IMR-90 (cell line): ENCODE measurements at regions not wholly inside any gene's neighbourhood (a gene's known extent, or its start where the extent isn't known, plus 50 kb on each side); places are given as distances from the start of the nearest gene placed in this dataset.

Experiments
- BHLHE40 ChIP-seq: fragments of 150-350 bp; IDR thresholded peaks from 2 replicates; pipeline ENCODE4 v1.6.1; 2016; ENCODE audit warnings: mild to moderate bottlenecking, low read depth, low read length
- CHD1 ChIP-seq: IDR thresholded peaks from 2 replicates; pipeline ENCODE4 v1.6.1; 2012; ENCODE audit warnings: low read depth, low read length, improper control_type of control experiment
- CTCF ChIP-seq: conservative IDR thresholded peaks from 2 replicates; pipeline ENCODE4 v1.5.1; 2012; ENCODE audit warnings: mild to moderate bottlenecking, low read depth, low read length, improper control_type of control experiment
- ELK1 ChIP-seq: fragments of 150-350 bp; IDR thresholded peaks from 2 replicates; pipeline ENCODE4 v1.6.1; 2016; ENCODE audit warnings: low read depth, mild to moderate bottlenecking, low read length, moderate library complexity, borderline replicate concordance
- FOS ChIP-seq: fragments of 150-350 bp; IDR thresholded peaks from 2 replicates; pipeline ENCODE4 v1.6.1; 2016; ENCODE audit warnings: low read depth, low read length
- MAFK ChIP-seq: IDR thresholded peaks from 2 replicates; pipeline ENCODE4 v1.6.1; 2012; ENCODE audit warnings: low read depth, low read length, improper control_type of control experiment
- MAZ ChIP-seq: IDR thresholded peaks from 2 replicates; pipeline ENCODE4 v1.6.1; 2012; ENCODE audit warnings: low read depth, mild to moderate bottlenecking, low read length, improper control_type of control experiment, moderate library complexity, borderline replicate concordance
- MXI1 ChIP-seq: IDR thresholded peaks from 2 replicates; pipeline ENCODE4 v1.6.1; 2012; ENCODE audit warnings: low read depth, mild to moderate bottlenecking, low read length, moderate library complexity, borderline replicate concordance
- NFE2L2 ChIP-seq: fragments of 150-350 bp; IDR thresholded peaks from 2 replicates; pipeline ENCODE4 v1.6.1; 2016; ENCODE audit warnings: low read depth, mild to moderate bottlenecking, low read length
- POLR2A ChIP-seq: IDR thresholded peaks from 2 replicates; pipeline ENCODE4 v1.6.1; 2012; ENCODE audit warnings: mild to moderate bottlenecking, low read depth, low read length
- RAD21 ChIP-seq: IDR thresholded peaks from 2 replicates; pipeline ENCODE4 v1.6.1; 2012; ENCODE audit warnings: low read length, improper control_type of control experiment
- RCOR1 ChIP-seq: IDR thresholded peaks from 2 replicates; pipeline ENCODE4 v1.6.1; 2012; ENCODE audit warnings: mild to moderate bottlenecking, low read length, improper control_type of control experiment; ENCODE audit not compliant: insufficient replicate concordance
- RFX5 ChIP-seq: IDR thresholded peaks from 2 replicates; pipeline ENCODE4 v1.8.0; 2012; ENCODE audit warnings: low read depth, mild to moderate bottlenecking, low read length, moderate library complexity
- USF2 ChIP-seq: fragments of 150-350 bp; IDR thresholded peaks from 2 replicates; pipeline ENCODE4 v1.6.1; 2017; ENCODE audit warnings: mild to moderate bottlenecking, antibody characterized with exemption, low read length, low read depth

- no peak for TF ChIP-seq POLR2A
- no peak for TF ChIP-seq CHD1
- TF ChIP-seq CTCF: no peak
- TF ChIP-seq FOS: no peak
- TF ChIP-seq MAFK: no peak
- TF ChIP-seq USF2: no peak
- no peak for TF ChIP-seq MAZ
- no peak for TF ChIP-seq BHLHE40
- no peak for TF ChIP-seq RFX5
- TF ChIP-seq RCOR1: no peak
- no peak for TF ChIP-seq RAD21
- TF ChIP-seq MXI1: no peak
- TF ChIP-seq NFE2L2: no peak
- TF ChIP-seq ELK1: no peak
Observed at GRCh38 chr6:115838216-115838615, 222.5 kb downstream of the FRK start.
